ENCODE measurements at regions not wholly inside any gene's neighbourhood (a gene's known extent, or its start where the extent isn't known, plus 50 kb on each side); places are given as distances from the start of the nearest gene placed in this dataset.
"Not testable (repeated sequence)": the region's sequence is repeated elsewhere in the genome, so short reads cannot be mapped to it uniquely, and the experiment has no call there.

- no peak for DNase-seq
Measured at GRCh38 chr7:106562711-106563366, 98.1 kb downstream of the CCDC71L start.

- no peak for DNase-seq
Measured at GRCh38 chr7:106561666-106562411, 99.1 kb downstream of the CCDC71L start.

GRCh38 chr7:106561151-106561550 is 99.8 kb downstream of the CCDC71L start:
- no peak for DNase-seq

- no peak for DNase-seq
Measured at GRCh38 chr7:106560482-106560881, 100.5 kb downstream of the CCDC71L start.

- DNase-seq, result not testable (repeated sequence)
Measured at GRCh38 chr7:106556244-106556643, 104.7 kb downstream of the CCDC71L start.

GRCh38 chr7:106554623-106555022 is 106.3 kb downstream of the CCDC71L start:
- DNase-seq, result not testable (repeated sequence)

GRCh38 chr7:106553446-106553836 is 107.5 kb downstream of the CCDC71L start:
- DNase-seq, result no peak

- DNase-seq, result no peak
Measured at GRCh38 chr7:106552645-106553445, 108.1 kb downstream of the CCDC71L start.

- DNase-seq, result no peak
Measured at GRCh38 chr7:106551936-106552335, 109.0 kb downstream of the CCDC71L start.

- no peak for DNase-seq
Measured at GRCh38 chr7:106548491-106548890, 112.5 kb downstream of the CCDC71L start.

GRCh38 chr7:106545275-106545674 is 115.7 kb downstream of the CCDC71L start:
- peak; percentile 55 for DNase-seq

- DNase-seq, result no peak
Measured at GRCh38 chr7:106543221-106543757, 117.7 kb downstream of the CCDC71L start.

- peak; percentile 88 for DNase-seq
Measured at GRCh38 chr7:106542550-106543220, 118.3 kb downstream of the CCDC71L start.

GRCh38 chr7:106538638-106539037 is 122.3 kb downstream of the CCDC71L start:
- no peak for DNase-seq

GRCh38 chr7:106537119-106537518 is 123.8 kb downstream of the CCDC71L start:
- no peak for DNase-seq

GRCh38 chr7:106536079-106536478 is 124.9 kb downstream of the CCDC71L start:
- no peak for DNase-seq

- no peak for DNase-seq
Measured at GRCh38 chr7:106535234-106535932, 125.6 kb downstream of the CCDC71L start.

GRCh38 chr7:106534271-106534846 is 126.6 kb downstream of the CCDC71L start:
- DNase-seq, result no peak

GRCh38 chr7:106530183-106530582 is 130.8 kb downstream of the CCDC71L start:
- not testable (repeated sequence) for DNase-seq

- DNase-seq, result not testable (repeated sequence)
Measured at GRCh38 chr7:106526617-106527016, 134.3 kb downstream of the CCDC71L start.

- no peak for DNase-seq
Measured at GRCh38 chr7:106524690-106525059, 136.3 kb downstream of the CCDC71L start.

GRCh38 chr7:106523482-106523881 is 137.5 kb downstream of the CCDC71L start:
- DNase-seq, result no peak
